HG02571 (cell line): ENCODE measurements at regions not wholly inside any gene's neighbourhood (a gene's known extent, or its start where the extent isn't known, plus 50 kb on each side); places are given as distances from the start of the nearest gene placed in this dataset.

Experiments
- ATAC-seq: cut with Tn5 transposase; IDR thresholded peaks from one replicate; pipeline ENCODE4 v1.9.1; 2021; ENCODE audit warnings: mild to moderate bottlenecking, moderate library complexity; ENCODE audit not compliant: unreplicated experiment

DNA sequence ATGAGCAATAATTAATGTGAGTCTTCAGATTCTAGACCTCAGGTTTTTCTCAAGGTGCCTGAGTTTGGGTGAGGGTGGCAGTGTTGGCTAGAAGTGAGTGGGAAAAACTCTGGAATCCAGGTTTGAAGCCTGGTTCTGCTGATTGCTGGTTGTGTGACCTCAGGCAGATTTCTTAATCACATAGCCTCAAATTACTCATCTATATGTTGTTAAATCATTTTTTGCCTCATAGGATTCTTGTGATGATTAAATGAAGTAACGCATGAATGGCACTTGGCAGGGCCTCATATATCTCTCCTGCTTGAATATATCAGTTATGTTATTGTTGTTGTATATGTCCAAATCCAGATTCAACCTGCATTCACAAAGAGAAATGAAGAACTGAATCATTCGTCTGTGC is 60.5 kb downstream of the NR2F2 start:
- ATAC-seq: no peak

DNA sequence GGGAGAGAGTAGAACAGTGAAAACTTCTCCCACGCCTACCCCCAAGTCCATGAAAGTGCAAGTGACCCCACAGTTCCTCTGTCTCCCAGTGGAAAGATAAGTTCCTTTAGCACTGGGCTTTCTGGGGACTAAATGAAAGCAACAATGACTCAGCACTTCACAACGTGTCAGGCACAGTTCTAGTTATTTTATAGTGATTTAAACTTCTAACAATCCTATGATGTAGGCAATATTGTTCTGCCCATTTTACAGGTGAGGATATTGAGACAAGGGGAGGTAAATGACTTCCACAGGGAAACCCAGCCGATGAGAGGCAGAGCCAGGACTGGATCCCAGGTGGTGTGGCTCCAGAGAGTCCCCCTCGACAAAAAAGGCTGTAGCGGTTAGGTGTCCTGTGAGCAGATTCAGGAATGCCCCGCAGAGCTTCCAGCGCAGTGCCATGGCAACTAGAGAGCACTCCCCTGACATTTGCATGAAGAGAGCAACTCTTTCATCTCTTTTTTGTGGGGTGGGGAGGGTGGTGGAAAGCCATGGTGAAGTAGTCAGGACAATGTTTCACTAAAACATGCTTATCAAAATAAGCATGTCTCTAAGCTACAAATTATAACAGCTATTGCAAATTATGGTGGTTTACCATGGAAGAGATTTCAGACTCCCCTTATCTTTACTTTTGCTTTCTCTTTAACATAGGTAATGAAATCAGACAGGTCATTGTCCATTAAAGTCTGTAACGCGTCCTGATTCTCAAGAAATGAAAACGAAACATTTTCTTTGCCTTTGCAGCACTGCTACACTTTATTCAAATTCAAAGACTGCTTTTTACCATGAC is 62.1 kb downstream of the NR2F2 start:
- ATAC-seq: no peak

DNA sequence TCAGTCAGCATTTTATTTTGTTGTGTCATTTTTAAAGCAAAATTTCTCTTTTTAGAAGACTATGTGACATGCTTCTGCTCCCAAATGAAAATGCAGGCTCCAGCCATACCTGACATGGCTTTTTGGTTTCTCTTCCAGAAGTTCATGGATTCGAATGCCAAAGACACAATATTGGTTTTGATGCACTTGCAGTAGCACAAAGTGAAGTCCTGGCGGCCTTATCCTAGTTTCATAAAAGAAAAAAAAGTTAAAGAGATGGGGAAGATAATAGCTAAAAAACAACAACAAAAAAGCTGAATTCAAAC is 62.7 kb downstream of the NR2F2 start:
- ATAC-seq: no peak

GRCh38 chr15:96395687-96396086 is 65.2 kb downstream of the NR2F2 start:
- ATAC-seq: no peak

GRCh38 chr15:96398776-96399175 is 68.3 kb downstream of the NR2F2 start:
- ATAC-seq: no peak

GRCh38 chr15:96402403-96402802 is 71.9 kb downstream of the NR2F2 start:
- no peak for ATAC-seq

GRCh38 chr15:96403071-96403470 is 72.6 kb downstream of the NR2F2 start:
- no peak for ATAC-seq

DNA sequence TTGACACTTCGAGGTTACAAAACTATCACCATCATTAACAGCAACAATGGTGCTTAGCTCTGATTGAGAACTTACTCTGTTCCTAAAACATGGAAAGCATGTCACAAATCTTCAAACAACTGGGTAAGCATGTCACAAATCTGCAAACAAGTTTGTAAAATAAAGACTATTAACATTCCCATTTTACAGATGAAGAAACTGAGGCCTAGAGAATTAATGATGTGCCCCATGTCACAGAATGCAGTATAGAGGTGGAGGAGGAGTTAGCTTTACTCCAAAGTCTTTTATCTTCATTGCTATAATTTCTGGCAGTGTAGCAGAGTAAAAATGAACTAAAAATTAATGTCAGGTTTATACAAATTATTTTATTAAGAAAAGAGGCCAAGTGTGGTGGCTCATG is 73.4 kb downstream of the NR2F2 start:
- no peak for ATAC-seq

GRCh38 chr15:96404560-96404959 is 74.1 kb downstream of the NR2F2 start:
- no peak for ATAC-seq

GRCh38 chr15:96406291-96406690 is 75.8 kb downstream of the NR2F2 start:
- no peak for ATAC-seq

- no peak for ATAC-seq
Observed at GRCh38 chr15:96406701-96407100, 76.2 kb downstream of the NR2F2 start.

DNA sequence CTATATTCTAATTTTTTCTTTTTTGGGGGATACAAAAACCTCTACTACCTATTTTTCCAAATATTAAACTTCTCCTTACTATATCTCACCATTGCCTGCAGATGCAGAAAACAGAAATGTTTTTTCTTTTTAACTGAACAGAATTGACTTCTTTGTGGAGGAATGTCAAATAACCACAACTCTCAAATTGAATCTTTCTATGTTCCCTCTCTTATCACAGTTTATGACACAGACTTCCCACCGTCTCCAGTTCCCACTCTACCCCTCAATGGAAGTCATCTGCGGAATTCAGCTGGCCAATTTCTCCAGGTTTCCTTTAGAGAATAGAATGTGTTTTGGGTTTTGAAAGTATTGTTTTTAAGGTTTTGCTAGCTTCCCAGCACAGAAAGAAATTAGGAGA is 77.0 kb downstream of the NR2F2 start:
- ATAC-seq: no peak

- ATAC-seq: no peak
Observed at GRCh38 chr15:96408591-96409183, 78.2 kb downstream of the NR2F2 start.

GRCh38 chr15:96409215-96410138 is 79.0 kb downstream of the NR2F2 start:
- ATAC-seq: no peak

- ATAC-seq: no peak
Observed at GRCh38 chr15:96410175-96411055, 79.9 kb downstream of the NR2F2 start.

DNA sequence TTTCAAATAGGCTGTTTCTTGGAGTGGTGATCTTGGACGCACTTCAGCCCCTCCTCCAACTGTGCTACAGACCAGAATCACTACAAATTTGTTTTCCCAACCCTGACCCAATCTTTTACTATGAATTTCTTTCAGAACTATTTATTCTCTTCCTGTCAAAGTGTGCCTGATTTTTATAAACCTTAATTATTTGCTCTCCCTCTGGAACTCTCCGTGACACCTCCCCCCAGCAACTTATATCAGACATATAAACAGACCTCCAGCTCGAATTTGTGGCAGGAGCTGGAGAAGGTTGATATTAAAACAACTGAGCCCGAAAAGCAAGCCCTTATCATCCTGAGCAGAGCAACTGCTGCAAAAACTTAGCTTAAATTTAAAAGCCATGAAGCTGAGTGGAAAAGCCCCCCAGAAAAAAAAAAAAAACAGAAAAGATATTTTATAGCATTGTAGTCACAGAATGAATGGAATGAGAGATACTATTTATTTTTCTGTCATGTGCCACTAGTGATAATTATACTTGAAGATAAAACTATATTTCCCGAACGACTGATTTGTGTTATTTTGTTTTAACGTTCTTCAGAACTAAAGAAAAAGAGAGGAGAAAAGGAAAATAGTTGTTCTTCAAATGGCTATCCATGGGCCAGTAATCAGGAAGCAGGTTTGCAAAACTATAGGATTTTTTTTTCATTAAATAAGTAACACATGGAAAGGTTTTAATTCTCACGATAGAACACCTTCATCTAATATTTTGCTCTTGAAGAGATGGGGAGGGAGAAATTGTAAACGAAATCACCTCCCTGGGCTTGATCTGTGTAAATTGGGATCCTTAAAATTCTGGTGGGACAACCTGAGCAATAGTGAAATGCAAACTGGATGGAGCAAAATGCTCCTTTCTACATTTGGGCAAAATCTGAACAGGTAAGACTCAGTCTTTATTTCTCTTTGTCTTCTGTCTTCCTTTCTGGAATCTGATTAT is 80.8 kb downstream of the NR2F2 start:
- ATAC-seq: no peak

- ATAC-seq: no peak
Observed at GRCh38 chr15:96412045-96412905, 81.8 kb downstream of the NR2F2 start.

- no peak for ATAC-seq
Observed at GRCh38 chr15:96412906-96413231, 82.4 kb downstream of the NR2F2 start.

DNA sequence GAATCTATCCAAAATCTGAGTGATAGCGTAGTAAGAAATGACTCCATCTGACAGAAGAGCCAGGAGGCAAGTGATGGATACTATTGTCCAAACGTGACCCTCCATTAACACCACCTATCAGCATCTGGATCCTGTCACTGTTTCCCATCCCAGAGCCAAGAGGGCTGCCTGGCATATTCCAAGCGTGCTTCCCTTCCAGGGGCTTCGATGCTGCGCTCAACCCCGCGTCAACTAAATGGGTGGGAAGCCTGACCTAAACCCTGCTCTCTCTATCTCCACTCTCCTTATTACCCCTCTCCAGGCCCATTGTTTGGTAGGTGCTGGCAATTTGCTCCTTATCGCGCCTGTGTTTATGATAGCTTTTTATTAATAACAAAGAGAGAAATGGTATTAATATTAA is 83.2 kb downstream of the NR2F2 start:
- ATAC-seq: no peak
